ENCODE measurements at regions not wholly inside any gene's neighbourhood (a gene's known extent, or its start where the extent isn't known, plus 50 kb on each side); places are given as distances from the start of the nearest gene placed in this dataset.

GRCh38 chr2:18219676-18220075 is 340.8 kb downstream of the RDH14 start:
- Histone ChIP-seq H3K4me3 (ENCODE audit: low read depth, low read length) (no peak overlapping the region), H3K36me3 (ENCODE audit: control insufficient read depth, insufficient read depth, low read length) (no peaks in the 10 kb centered on the region), H3K27me3 (ENCODE audit: control insufficient read depth, insufficient read depth, low read length) (no peaks in the 10 kb centered on the region)
- TF ChIP-seq CTCF (IDR thresholded peaks at IDR 0.05; ENCODE audit: insufficient read depth, low read depth, low read length), result peak; percentile 42
- ChIA-PET CTCF (interaction anchor here (0.6 to 1.6 kb wide), 3 partner anchors 30 to 1400 kb away, joined by 3 to 13 read pairs (median 3); no protein-coding TSS in a partner anchor), POLR2A (no interaction called here)
- DNase-seq (ENCODE audit: low read depth), result no peak

GRCh38 chr2:18218160-18218933 is 339.9 kb downstream of the KCNS3 start:
- CTCF ChIA-PET, result interaction anchor here (0.7 to 1.2 kb wide), 2 partner anchors 160 to 162 kb away, joined by 3 to 5 read pairs; no protein-coding TSS in a partner anchor

GRCh38 chr2:18214936-18215335 is 336.5 kb downstream of the KCNS3 start:
- H3K27me3 ChIP-seq (ENCODE audit: control insufficient read depth, insufficient read depth, low read length), result no peaks in the 10 kb centered on the region; the same call in 1 of the 2 replicates
- no peak for TF ChIP-seq CTCF (IDR thresholded peaks at IDR 0.05; ENCODE audit: insufficient read depth, low read depth, low read length)
- ChIA-PET CTCF (no interaction called here), POLR2A (no interaction called here)
- no peaks in the 10 kb centered on the region for H3K36me3 ChIP-seq (ENCODE audit: control insufficient read depth, insufficient read depth, low read length)
- H3K4me3 ChIP-seq (ENCODE audit: low read depth, low read length), result no peak overlapping the region
- no peak for DNase-seq (ENCODE audit: low read depth)

More at GRCh38 chr2:18218160-18218933, 339.9 kb downstream of the KCNS3 start:
- Histone ChIP-seq H3K36me3 (ENCODE audit: control insufficient read depth, insufficient read depth, low read length) (no peaks in the 10 kb centered on the region), H3K4me3 (ENCODE audit: low read depth, low read length) (no peak overlapping the region), H3K27me3 (ENCODE audit: control insufficient read depth, insufficient read depth, low read length) (no peaks in the 10 kb centered on the region)
- TF ChIP-seq CTCF (IDR thresholded peaks at IDR 0.05; ENCODE audit: insufficient read depth, low read depth, low read length), result no peak
- POLR2A ChIA-PET, result no interaction called here
- DNase-seq (ENCODE audit: low read depth), result no peak

- ChIA-PET CTCF (no interaction called here), POLR2A (no interaction called here)
- DNase-seq (ENCODE audit: low read depth), result no peak
- TF ChIP-seq CTCF (IDR thresholded peaks at IDR 0.05; ENCODE audit: insufficient read depth, low read depth, low read length), result no peak
- no peak overlapping the region for H3K4me3 ChIP-seq (ENCODE audit: low read depth, low read length)
- H3K36me3 ChIP-seq (ENCODE audit: control insufficient read depth, insufficient read depth, low read length), result no peaks in the 10 kb centered on the region
- no peaks in the 10 kb centered on the region; the same call in 1 of the 2 replicates for H3K27me3 ChIP-seq (ENCODE audit: control insufficient read depth, insufficient read depth, low read length)
These were observed 335.5 kb downstream of the KCNS3 start for GRCh38 chr2:18213986-18214385.

- peak; percentile 10 for DNase-seq (ENCODE audit: low read depth)
- TF ChIP-seq CTCF (IDR thresholded peaks at IDR 0.05; ENCODE audit: insufficient read depth, low read depth, low read length), result no peak
- H3K36me3 ChIP-seq (ENCODE audit: control insufficient read depth, insufficient read depth, low read length), result no peaks in the 10 kb centered on the region
- no peaks in the 10 kb centered on the region; the same call in 1 of the 2 replicates for H3K27me3 ChIP-seq (ENCODE audit: control insufficient read depth, insufficient read depth, low read length)
- POLR2A ChIA-PET, result no interaction called here
- no peak overlapping the region for H3K4me3 ChIP-seq (ENCODE audit: low read depth, low read length)
- CTCF ChIA-PET, result interaction anchor here (0.8 to 1.3 kb wide), 2 partner anchors 13 to 20 kb away, joined by 3 read pairs; no protein-coding TSS in a partner anchor
These were observed 331.6 kb downstream of the KCNS3 start for GRCh38 chr2:18209934-18210639.

Measured in BJ (cell line).